Peyer's patch (tissue), 4 donors: ENCODE measurements at regions not wholly inside any gene's neighbourhood (a gene's known extent, or its start where the extent isn't known, plus 50 kb on each side); places are given as distances from the start of the nearest gene placed in this dataset.

Experiments used
- DNase-seq, 3 donors: peaks; one replicate each; pipeline ENCODE4 v3.0.0-alpha.2; 2017 to 2019
- H3K27ac ChIP-seq, 4 donors: fragments of 200-600 bp; sonication (generic); one replicate each; pipeline ENCODE4 v1.5.1; 2016 to 2019
- H3K27me3 ChIP-seq, 2 donors: fragments of 200-600 bp; sonication (generic); one replicate each; pipeline ENCODE4 v1.5.1; 2019
- H3K36me3 ChIP-seq, 3 donors: fragments of 200-600 bp; sonication (generic); one replicate each; pipeline ENCODE4 v1.5.1; 2016 to 2019
- H3K4me1 ChIP-seq, 4 donors: fragments of 200-600 bp; sonication (generic); one replicate each; pipeline ENCODE4 v1.5.1; 2016 to 2019
- H3K4me3 ChIP-seq, 4 donors: fragments of 200-600 bp; sonication (generic); 1 replicate in 3 of 4; 2 replicates in 1 of 4; pipeline ENCODE4 v1.5.1; 2016 to 2019; ENCODE audit warnings: mild to moderate bottlenecking in 1 of 4
- H3K9me3 ChIP-seq, 4 donors: fragments of 200-600 bp; sonication (generic); one replicate each; pipeline ENCODE4 v1.5.1; 2016 to 2019; ENCODE audit warnings: mild to moderate bottlenecking in 1 of 4
- POLR2A ChIP-seq, 2 donors: fragments of 450-650 bp; IDR thresholded peaks; one replicate each; pipeline ENCODE4 v1.5.1; 2017; ENCODE audit warnings: antibody characterized with exemption in 2 of 2, mild to moderate bottlenecking in 2 of 2, moderate library complexity in 2 of 2
- TF ChIP-seq, protein P1 (sequence below), 6 experiments: fragments of 450-650 bp in 4 of 6; fragments of 200-600 bp in 2 of 6; sonication (generic) in 1 of 6; IDR thresholded peaks; one replicate each; pipeline ENCODE4 v1.5.1; 2017 to 2019; ENCODE audit warnings: antibody characterized with exemption in 6 of 6, mild to moderate bottlenecking in 3 of 6, moderate library complexity in 1 of 6

DNA sequence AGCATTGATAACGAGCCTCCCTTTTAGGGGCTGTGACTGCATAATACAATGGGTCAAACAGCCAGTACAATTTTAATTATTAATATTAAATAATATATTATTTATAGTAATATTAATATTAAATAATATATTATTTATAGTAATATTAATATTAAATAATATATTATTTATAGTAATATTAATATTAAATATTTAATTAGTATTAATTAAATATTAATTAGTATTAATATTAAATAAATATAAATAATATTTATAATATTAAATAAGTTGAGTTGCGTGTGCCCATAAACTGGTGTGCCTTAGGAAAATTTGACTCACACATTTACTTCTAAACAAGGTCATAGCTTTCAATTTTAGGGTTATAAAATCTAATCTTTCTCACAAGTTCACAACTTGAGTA is 509.3 kb upstream of the RGS18 start:
- Histone ChIP-seq H3K4me1 (no peaks in the 10 kb centered on the region), H3K27me3 (no peaks in the 10 kb centered on the region), H3K36me3 (no peaks in the 10 kb centered on the region), H3K4me3 (no peak overlapping the region), H3K9me3 (no peaks in the 10 kb centered on the region), H3K27ac (no peak overlapping the region)
- TF ChIP-seq, protein P1, sequence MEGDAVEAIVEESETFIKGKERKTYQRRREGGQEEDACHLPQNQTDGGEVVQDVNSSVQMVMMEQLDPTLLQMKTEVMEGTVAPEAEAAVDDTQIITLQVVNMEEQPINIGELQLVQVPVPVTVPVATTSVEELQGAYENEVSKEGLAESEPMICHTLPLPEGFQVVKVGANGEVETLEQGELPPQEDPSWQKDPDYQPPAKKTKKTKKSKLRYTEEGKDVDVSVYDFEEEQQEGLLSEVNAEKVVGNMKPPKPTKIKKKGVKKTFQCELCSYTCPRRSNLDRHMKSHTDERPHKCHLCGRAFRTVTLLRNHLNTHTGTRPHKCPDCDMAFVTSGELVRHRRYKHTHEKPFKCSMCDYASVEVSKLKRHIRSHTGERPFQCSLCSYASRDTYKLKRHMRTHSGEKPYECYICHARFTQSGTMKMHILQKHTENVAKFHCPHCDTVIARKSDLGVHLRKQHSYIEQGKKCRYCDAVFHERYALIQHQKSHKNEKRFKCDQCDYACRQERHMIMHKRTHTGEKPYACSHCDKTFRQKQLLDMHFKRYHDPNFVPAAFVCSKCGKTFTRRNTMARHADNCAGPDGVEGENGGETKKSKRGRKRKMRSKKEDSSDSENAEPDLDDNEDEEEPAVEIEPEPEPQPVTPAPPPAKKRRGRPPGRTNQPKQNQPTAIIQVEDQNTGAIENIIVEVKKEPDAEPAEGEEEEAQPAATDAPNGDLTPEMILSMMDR (IDR thresholded peaks at IDR 0.05), result no peak
- TF ChIP-seq POLR2A (IDR thresholded peaks at IDR 0.05), result no peak
- DNase-seq, result no peak

DNA sequence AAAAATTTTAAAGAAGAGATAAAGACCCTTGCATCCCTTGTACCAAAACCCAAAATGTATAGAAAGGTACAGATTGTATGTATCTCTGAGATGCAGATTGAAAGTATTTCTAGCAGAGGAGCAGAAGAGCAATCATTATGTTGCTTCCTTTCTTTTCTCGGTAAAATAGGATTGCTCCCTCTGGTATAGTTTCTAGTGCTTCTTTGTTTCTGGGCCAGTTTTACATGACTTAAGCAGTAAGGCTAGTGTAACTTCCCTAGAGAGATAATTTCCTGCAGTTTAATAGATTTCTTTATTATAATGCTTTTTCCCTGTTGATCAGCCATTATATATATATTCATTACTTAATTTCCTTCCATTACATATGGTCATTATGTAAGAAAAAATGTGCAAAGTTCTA is 496.2 kb upstream of the RGS18 start:
- DNase-seq, result no peak
- no peak overlapping the region for H3K27ac ChIP-seq
- TF ChIP-seq POLR2A (IDR thresholded peaks at IDR 0.05), result no peak
- TF ChIP-seq, protein P1 (IDR thresholded peaks at IDR 0.05), result no peak
- no peaks in the 10 kb centered on the region for H3K36me3 ChIP-seq
- no peaks in the 10 kb centered on the region for H3K9me3 ChIP-seq
- no peaks in the 10 kb centered on the region for H3K27me3 ChIP-seq
- no peaks in the 10 kb centered on the region for H3K4me1 ChIP-seq
- H3K4me3 ChIP-seq, result no peak overlapping the region

DNA sequence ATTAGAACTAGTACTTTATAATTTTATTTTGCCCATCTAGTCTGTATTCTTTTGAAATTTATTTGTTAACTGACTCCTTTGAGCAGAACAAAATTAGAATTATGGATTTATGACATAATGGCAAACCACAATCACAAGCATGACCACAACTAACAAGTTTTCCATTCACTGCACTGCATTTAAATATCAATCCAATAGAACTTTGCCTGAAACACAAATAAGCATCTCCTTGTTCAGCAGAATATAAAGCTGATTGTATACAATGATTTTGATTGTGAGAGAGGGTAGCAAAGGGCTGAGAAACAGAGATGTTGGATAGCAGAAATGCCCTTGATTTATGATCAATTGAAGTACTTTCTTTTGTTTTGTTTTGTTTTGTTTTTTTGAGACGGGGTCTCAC is 495.5 kb upstream of the RGS18 start:
- H3K9me3 ChIP-seq, result no peaks in the 10 kb centered on the region
- no peak overlapping the region for H3K27ac ChIP-seq
- TF ChIP-seq, protein P1 (IDR thresholded peaks at IDR 0.05), result no peak
- no peak for TF ChIP-seq POLR2A (IDR thresholded peaks at IDR 0.05)
- no peaks in the 10 kb centered on the region for H3K27me3 ChIP-seq
- no peaks in the 10 kb centered on the region for H3K4me1 ChIP-seq
- no peaks in the 10 kb centered on the region for H3K36me3 ChIP-seq
- no peak for DNase-seq
- no peak overlapping the region for H3K4me3 ChIP-seq

DNA sequence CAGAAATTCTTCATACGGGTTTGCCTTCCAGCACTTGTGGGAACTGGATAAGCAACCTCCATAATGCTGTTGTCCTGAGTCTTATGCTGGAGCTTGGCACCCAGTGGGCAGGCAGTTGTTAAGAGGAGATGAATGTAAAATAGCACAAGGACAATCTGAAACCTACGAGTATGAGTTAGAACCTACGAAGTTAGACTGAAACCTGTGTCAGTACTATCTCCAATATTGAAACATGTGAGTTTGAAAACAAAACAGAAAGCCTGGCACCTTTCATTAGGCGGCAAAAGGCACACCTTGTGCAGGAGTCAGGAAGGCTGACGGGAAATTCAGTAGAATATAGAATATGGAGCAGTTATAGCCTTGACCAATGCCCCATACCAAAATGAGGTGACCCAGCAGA is 489.7 kb upstream of the RGS18 start:
- H3K9me3 ChIP-seq, result no peaks in the 10 kb centered on the region
- H3K27me3 ChIP-seq, result no peaks in the 10 kb centered on the region
- no peak overlapping the region for H3K27ac ChIP-seq
- H3K4me1 ChIP-seq, result no peaks in the 10 kb centered on the region
- DNase-seq, result no peak
- H3K4me3 ChIP-seq, result no peak overlapping the region
- TF ChIP-seq, protein P1 (IDR thresholded peaks at IDR 0.05), result no peak
- TF ChIP-seq POLR2A (IDR thresholded peaks at IDR 0.05), result no peak
- H3K36me3 ChIP-seq, result no peaks in the 10 kb centered on the region

DNA sequence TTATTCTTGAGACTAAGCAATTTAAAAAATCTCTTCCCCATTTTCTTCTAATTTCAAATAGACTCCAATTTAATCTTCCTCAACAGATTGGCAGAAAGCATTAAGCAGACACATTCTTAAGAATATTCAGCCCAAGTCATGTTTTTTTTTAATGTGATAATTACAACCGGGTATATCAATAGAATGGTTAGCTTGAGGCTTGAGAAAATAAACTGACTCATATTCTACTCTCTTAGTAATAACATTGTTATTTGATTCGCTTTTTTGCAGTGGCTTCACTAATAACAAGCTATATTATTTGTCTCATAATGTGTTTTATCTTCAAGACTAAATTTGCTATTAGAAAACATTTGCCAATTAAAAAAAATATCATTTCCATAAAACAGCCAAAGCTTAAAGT is 488.6 kb upstream of the RGS18 start:
- Histone ChIP-seq H3K27ac (no peak overlapping the region), H3K4me1 (no peaks in the 10 kb centered on the region), H3K9me3 (no peaks in the 10 kb centered on the region), H3K4me3 (no peak overlapping the region), H3K27me3 (no peaks in the 10 kb centered on the region), H3K36me3 (no peaks in the 10 kb centered on the region)
- DNase-seq, result no peak
- TF ChIP-seq, protein P1 (IDR thresholded peaks at IDR 0.05), result no peak
- no peak for TF ChIP-seq POLR2A (IDR thresholded peaks at IDR 0.05)

DNA sequence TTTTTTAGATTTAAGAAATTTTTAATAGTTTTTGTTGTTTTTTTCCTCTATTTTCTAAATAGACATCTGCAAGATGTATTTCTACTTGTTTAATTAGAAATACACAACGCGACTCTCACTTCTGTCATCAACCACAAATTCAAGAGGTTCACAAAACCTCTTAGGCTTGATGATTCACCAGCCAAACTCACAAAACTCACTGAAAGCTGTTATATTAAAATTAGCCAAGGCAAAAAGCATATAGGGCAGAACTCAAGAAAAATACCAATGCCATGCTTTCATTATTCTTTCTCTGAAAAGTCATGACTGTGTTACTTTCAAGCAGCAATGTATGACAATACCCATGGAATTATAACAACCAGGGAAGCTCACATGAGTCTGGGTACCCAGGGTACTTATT is 487.0 kb upstream of the RGS18 start:
- Histone ChIP-seq H3K27me3 (no peaks in the 10 kb centered on the region), H3K4me3 (no peak overlapping the region), H3K9me3 (no peaks in the 10 kb centered on the region), H3K36me3 (no peaks in the 10 kb centered on the region), H3K27ac (no peak overlapping the region), H3K4me1 (no peaks in the 10 kb centered on the region)
- TF ChIP-seq POLR2A (IDR thresholded peaks at IDR 0.05), result no peak
- TF ChIP-seq, protein P1 (IDR thresholded peaks at IDR 0.05), result no peak
- no peak for DNase-seq
